GM12875 (cell line): ENCODE measurements at regions not wholly inside any gene's neighbourhood (a gene's known extent, or its start where the extent isn't known, plus 50 kb on each side); places are given as distances from the start of the nearest gene placed in this dataset.

ENCODE experiments used
- H3K4me3 ChIP-seq: one replicate; pipeline ENCODE4 v1.5.1; 2011; ENCODE audit warnings: low read depth, low read length, control low read depth
- TF ChIP-seq, protein P1 (sequence below): IDR thresholded peaks from 2 replicates; pipeline ENCODE4 v1.5.1; 2011; ENCODE audit warnings: low read depth, mild to moderate bottlenecking, control low read depth, inconsistent platforms, low read length, moderate library complexity, borderline replicate concordance; ENCODE audit not compliant: insufficient read depth

DNA sequence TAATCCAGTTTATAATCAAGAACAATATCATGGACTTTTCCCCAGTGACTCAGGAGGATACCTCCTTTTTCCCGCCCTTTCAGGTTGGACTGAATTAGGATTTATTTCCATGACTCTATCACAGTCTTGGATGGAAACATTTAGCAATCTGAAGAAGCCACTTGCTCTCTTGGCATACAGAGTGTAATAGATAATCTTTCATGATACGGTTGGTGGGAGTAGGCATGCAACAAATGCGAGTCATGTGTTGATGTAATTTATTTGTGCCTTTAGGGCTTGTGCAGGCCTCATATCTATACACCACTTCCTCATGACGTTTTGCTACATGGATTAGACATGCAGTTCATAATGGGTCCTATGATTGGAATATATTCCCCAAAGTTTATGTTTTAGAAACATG lies 54.2 kb upstream of the MCTP2 start:
- H3K4me3 ChIP-seq, result no peak overlapping the region
- TF ChIP-seq, protein P1, sequence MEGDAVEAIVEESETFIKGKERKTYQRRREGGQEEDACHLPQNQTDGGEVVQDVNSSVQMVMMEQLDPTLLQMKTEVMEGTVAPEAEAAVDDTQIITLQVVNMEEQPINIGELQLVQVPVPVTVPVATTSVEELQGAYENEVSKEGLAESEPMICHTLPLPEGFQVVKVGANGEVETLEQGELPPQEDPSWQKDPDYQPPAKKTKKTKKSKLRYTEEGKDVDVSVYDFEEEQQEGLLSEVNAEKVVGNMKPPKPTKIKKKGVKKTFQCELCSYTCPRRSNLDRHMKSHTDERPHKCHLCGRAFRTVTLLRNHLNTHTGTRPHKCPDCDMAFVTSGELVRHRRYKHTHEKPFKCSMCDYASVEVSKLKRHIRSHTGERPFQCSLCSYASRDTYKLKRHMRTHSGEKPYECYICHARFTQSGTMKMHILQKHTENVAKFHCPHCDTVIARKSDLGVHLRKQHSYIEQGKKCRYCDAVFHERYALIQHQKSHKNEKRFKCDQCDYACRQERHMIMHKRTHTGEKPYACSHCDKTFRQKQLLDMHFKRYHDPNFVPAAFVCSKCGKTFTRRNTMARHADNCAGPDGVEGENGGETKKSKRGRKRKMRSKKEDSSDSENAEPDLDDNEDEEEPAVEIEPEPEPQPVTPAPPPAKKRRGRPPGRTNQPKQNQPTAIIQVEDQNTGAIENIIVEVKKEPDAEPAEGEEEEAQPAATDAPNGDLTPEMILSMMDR, result no peak

DNA sequence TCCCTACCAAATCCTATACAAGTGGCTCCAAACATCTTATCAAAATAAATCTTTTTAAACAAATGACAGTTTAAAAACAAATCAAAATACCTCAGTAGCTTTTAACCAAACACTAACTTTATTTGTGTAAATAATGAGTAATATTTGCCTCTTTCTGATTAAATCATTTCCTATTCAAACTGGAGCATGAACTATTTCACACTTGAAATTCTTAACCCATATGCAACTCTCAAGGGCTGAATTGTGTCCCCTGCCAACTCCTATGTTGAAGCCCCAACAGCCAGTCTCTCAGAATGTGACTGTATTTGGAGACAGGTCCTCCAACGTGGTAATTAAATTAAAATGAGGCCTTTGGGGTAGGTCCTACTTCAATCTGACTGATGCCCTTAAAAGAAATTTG lies 55.9 kb upstream of the MCTP2 start:
- TF ChIP-seq, protein P1, result no peak
- H3K4me3 ChIP-seq, result no peak overlapping the region

DNA sequence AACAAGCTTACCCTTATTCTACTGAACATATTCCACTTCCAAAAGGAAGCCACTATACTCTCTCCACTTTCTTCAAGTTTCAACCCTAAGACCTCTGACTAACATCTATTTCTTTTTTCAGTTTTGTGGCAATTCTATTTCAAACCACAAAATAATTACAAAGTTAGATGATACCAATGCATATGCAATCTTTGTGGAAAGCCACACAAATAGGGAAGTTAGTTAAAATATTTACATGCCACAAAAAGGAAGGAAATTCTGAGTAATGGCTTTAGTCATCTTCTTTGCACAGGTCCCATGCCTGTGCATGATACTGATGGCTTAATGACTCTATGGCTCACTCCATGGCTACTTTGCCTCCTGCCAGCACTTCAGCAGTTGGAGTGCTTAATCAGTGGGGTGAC lies 57.0 kb upstream of the MCTP2 start:
- TF ChIP-seq, protein P1, result no peak
- H3K4me3 ChIP-seq, result no peak overlapping the region

DNA sequence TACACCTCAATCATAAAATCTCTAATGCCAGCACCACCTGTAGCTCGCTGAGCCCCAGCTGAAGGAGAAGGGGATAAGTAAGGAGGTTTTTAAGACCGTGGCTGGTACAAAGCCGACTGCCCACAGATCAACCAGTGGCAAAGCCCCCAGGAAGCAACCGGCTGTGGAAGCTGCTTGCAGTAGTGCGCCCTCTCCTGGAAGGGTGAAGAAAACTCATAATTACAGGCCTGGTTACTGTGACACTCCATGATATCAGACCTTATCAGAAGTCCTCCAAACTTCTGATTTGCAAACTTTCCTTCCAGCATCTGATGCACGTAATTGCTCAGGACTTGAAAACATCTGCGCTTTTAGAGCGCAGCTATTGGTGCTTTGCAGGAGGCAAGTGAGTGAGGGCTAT lies 63.1 kb upstream of the MCTP2 start:
- TF ChIP-seq, protein P1, result peak; percentile 34; the same call in 1 of the 2 replicates
- H3K4me3 ChIP-seq, result no peak overlapping the region

DNA sequence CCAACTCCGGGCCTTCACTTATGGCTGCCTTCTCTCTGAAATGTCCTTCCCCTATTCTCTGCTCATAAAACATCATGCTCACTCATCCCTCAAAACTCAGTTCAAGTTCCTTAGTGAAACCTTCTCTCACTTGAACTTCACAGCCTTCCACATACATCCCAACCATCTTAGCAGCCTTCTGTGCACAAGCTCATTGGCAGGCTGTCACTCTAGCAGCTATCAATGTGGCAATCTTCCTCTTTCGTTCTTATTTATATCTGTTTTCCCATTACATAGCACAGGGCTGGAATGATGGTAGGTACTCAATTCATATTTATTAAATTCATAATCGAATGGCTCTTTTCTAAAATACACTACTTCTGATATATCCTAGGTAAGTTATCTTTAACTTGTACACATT lies 66.4 kb upstream of the MCTP2 start:
- TF ChIP-seq, protein P1, result no peak
- H3K4me3 ChIP-seq, result no peak overlapping the region

DNA sequence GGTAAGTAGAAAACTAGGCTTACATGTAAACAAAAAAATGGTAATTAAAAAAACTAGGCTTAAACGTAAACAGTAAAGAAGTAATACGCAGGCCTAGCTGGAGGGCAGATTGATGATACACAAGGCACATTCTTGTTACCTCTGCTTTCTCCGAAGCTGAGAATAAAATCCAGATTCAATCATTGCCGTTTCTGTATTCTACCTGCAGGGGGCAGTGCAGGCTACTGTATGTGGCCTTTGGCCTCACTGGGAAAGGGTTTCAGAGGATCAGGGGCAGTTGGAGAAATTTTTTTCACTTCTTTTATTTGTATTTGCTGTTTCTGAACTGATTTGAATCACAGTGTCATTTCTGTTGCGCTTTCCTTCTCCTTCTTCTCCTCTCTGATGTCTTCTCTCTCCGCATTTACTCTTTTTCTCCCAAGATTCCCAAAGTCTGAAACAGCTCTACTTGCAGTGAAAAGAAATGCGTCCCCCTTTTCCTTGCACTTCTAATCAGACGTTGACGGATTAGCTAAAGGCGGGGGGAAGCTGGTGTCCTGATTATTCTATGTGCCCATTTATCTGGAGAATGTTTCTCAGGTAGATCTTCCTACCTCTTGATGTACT lies 67.1 kb upstream of the MCTP2 start:
- TF ChIP-seq, protein P1, result peak; percentile 59; the same call in 1 of the 2 replicates
- H3K4me3 ChIP-seq, result no peak overlapping the region

DNA sequence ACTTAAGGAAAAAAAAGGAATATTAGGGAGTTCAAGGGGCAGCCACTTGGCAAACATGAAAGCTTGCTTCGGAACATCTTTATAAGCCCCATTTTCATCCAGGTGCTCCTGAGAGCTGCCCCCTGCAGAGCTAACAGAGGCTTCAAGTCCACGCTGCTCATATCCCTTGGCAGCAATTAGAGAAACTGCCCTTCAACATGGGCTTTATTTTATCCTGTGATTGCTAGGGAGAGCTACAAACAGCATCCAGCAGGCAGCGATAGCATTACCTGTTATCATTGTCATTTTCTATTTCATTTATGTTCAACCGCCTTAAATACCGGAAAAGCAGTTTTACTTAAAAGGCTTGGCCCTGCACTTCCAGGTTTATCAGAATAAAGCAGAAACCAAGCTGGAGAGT lies 68.4 kb upstream of the MCTP2 start:
- H3K4me3 ChIP-seq, result no peak overlapping the region
- TF ChIP-seq, protein P1, result no peak
